SJCRH30 (cell line): ENCODE measurements at regions not wholly inside any gene's neighbourhood (a gene's known extent, or its start where the extent isn't known, plus 50 kb on each side); places are given as distances from the start of the nearest gene placed in this dataset.
A peak's percentile ranks its signal among the peaks of the same experiment; 100 is the strongest.

Experiments used
- DNase-seq, 2 experiments: peaks; one replicate each; pipeline ENCODE4 v3.0.0-alpha.2; 2015 to 2020
- H3K27ac ChIP-seq: fragments of 250-450 bp; sonication (Bioruptor Pico); 2 replicates; pipeline ENCODE4 v1.5.1; 2020; ENCODE audit warnings: mild to moderate bottlenecking, moderate library complexity
- H3K27me3 ChIP-seq: fragments of 250-450 bp; sonication (Bioruptor Pico); 2 replicates; pipeline ENCODE4 v1.5.1; 2020; ENCODE audit warnings: mild to moderate bottlenecking, moderate library complexity
- H3K36me3 ChIP-seq: fragments of 250-450 bp; sonication (Bioruptor Pico); 2 replicates; pipeline ENCODE4 v1.5.1; 2020; ENCODE audit warnings: mild to moderate bottlenecking, moderate library complexity
- H3K4me1 ChIP-seq: fragments of 250-450 bp; sonication (Bioruptor Pico); 2 replicates; pipeline ENCODE4 v1.5.1; 2020; ENCODE audit warnings: mild to moderate bottlenecking, moderate library complexity
- H3K4me3 ChIP-seq: fragments of 250-450 bp; sonication (Bioruptor Pico); 2 replicates; pipeline ENCODE4 v1.5.1; 2020; ENCODE audit warnings: mild to moderate bottlenecking, moderate library complexity
- H3K9me3 ChIP-seq: fragments of 250-450 bp; sonication (Bioruptor Pico); replicated peaks from 2 replicates; pipeline ENCODE4 v1.5.1; 2020; ENCODE audit warnings: mild to moderate bottlenecking, moderate library complexity

DNA sequence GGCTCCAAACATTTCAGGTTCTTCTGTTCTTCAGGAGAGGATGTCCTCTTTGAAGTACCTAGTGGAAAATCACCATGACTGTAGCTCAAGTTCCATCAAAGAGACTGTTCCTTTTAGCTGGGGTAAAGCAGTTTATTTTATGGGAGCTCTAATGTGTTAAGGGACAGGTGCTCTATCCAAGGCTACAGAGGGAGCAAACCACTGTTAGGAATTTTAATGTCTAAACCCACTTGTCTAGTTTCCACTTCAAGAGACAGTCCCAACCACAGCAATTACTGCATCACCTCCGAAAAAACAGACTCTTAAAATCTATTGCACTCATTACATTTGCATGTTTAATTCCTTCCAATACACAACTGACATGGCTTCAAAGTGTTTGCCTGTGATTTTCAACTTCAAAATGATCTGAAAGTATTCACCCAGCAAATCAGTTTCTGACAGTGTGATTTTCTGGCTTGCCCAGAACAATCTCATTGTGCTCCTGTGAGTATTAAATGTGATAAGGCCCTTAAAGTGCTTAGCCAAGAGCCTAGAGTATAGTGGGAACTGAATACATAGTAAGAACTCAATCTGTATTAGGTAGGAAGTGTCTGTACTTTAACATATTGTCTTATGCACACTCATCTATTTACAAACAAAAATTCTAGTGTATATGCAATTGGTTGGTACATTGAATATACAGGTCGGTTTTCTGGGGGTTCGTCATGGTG lies 266.5 kb upstream of the CCDC54 start:
- H3K27ac ChIP-seq = no peak overlapping the region
- H3K9me3 ChIP-seq = no peaks in the 10 kb centered on the region
- no peak overlapping the region for H3K4me3 ChIP-seq
- no peaks in the 10 kb centered on the region for H3K36me3 ChIP-seq
- H3K27me3 ChIP-seq = no peaks in the 10 kb centered on the region
- peak in 1 of 2 experiments; percentile 36 for DNase-seq
- H3K4me1 ChIP-seq = peaks cover 10% of the 10 kb centered on the region

DNA sequence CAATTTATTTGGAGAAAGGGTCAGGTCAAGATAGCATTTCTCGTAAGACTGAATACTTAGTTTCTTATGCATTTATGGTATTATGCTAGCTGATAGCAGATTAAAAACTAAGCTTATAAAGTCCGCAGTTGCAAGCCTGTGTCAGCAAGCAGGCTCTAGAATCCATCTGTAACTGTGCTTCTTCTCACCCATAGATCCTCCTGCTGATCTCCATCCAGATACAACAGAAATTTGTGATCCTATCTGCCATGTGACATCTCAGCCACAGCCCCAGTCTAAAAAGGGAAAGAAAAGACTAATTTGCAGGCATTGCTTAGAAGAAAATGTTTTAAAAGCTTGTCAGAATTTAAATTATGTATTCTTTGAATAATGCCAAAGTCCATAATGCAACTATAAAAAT lies 265.4 kb upstream of the CCDC54 start:
- Histone ChIP-seq H3K4me3 (no peak overlapping the region), H3K36me3 (no peaks in the 10 kb centered on the region), H3K9me3 (no peaks in the 10 kb centered on the region), H3K27me3 (no peaks in the 10 kb centered on the region), H3K27ac (no peak overlapping the region), H3K4me1 (peaks cover 10% of the 10 kb centered on the region)
- DNase-seq = no peak

- H3K4me3 ChIP-seq = no peak overlapping the region
Measured at GRCh38 chr3:107112356-107112755, 264.9 kb upstream of the CCDC54 start.

DNA sequence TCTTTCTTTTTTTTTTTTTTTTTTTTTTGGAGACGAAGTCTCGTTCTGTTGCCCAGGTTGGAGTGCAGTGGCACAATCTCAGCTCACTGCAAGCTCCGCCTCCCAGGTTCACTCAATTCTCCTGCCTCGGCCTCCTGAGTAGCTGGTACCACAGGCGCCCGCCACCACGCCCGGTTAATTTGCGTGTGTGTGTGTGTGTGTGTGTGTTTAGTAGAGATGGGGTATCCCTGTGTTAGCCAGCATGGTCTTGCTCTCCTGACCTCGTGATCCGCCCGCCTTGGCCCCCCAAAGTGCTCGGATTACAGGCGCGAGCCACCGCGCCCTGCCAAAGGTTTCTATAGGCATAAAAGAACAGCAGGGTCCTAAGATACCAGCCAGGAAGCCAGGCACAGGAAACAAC lies 261.0 kb upstream of the CCDC54 start:
- H3K36me3 ChIP-seq = no peaks in the 10 kb centered on the region
- no peaks in the 10 kb centered on the region for H3K9me3 ChIP-seq
- DNase-seq = no peak
- H3K4me3 ChIP-seq = no peak overlapping the region
- peaks cover 5% of the 10 kb centered on the region for H3K4me1 ChIP-seq
- H3K27me3 ChIP-seq = no peaks in the 10 kb centered on the region
- no peak overlapping the region for H3K27ac ChIP-seq

More at GRCh38 chr3:107112356-107112755, 264.9 kb upstream of the CCDC54 start:
- no peak for DNase-seq
- Histone ChIP-seq H3K27me3 (no peaks in the 10 kb centered on the region), H3K27ac (no peak overlapping the region), H3K9me3 (no peaks in the 10 kb centered on the region), H3K36me3 (no peaks in the 10 kb centered on the region), H3K4me1 (peaks cover 10% of the 10 kb centered on the region)

DNA sequence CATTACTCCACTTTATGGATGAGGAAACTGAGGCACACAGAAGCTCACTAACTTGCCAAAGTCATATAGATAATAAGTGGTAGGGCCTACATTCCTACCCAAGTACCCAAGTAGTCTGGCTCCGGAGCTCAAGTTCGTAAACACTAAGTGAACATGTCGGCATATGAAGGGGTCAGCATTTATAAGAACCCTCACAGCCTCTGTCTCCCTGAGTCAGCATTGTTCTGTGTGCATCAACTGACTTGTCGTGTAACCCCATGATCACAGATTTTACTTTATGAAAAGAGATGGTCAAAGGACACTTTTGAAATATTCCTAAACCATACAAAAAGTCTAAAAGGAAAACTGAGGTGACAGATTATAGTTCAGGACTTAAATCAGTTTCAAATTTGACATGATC lies 260.1 kb upstream of the CCDC54 start:
- no peak overlapping the region for H3K27ac ChIP-seq
- H3K27me3 ChIP-seq = no peaks in the 10 kb centered on the region
- no peaks in the 10 kb centered on the region for H3K9me3 ChIP-seq
- no peak for DNase-seq
- no peak overlapping the region for H3K4me3 ChIP-seq
- H3K36me3 ChIP-seq = no peaks in the 10 kb centered on the region
- H3K4me1 ChIP-seq = peaks cover 5% of the 10 kb centered on the region

GRCh38 chr3:107117922-107118536 lies 259.2 kb upstream of the CCDC54 start:
- Histone ChIP-seq H3K27ac (peak overlapping the region; percentile 32), H3K9me3 (no peaks in the 10 kb centered on the region), H3K36me3 (no peaks in the 10 kb centered on the region), H3K27me3 (no peaks in the 10 kb centered on the region), H3K4me1 (peaks cover 5% of the 10 kb centered on the region), H3K4me3 (peak overlapping the region; percentile 41)
- DNase-seq = peak; percentile 60 to 86

DNA sequence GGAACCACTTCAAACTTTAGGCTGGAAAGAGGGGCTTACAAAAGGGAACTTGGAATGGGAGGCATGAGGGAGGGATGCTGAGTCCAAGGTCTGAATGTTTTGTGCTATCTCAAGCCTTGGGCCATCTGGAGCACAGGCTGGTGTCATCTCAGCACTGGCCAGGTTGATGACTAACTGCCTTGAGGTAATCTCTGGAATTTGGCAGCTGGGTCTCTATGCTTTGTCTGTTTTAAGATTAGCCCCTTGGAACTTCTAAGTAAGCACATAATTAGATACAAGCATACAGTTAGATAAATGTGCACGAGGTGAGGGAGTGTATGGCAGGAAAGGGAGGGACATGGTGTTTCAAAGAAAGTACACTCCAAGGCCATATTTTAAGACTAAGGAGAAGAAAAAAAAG lies 252.4 kb upstream of the CCDC54 start:
- no peak overlapping the region for H3K27ac ChIP-seq
- H3K9me3 ChIP-seq = 0 out of 2 replicates have a peak, but pooled peaks cover 4% of the 10 kb centered on the region
- H3K27me3 ChIP-seq = no peaks in the 10 kb centered on the region
- no peak overlapping the region for H3K4me3 ChIP-seq
- no peaks in the 10 kb centered on the region for H3K36me3 ChIP-seq
- peak; percentile 34 to 54 for DNase-seq
- H3K4me1 ChIP-seq = peaks cover 4% of the 10 kb centered on the region; the same call in 1 of the 2 replicates

DNA sequence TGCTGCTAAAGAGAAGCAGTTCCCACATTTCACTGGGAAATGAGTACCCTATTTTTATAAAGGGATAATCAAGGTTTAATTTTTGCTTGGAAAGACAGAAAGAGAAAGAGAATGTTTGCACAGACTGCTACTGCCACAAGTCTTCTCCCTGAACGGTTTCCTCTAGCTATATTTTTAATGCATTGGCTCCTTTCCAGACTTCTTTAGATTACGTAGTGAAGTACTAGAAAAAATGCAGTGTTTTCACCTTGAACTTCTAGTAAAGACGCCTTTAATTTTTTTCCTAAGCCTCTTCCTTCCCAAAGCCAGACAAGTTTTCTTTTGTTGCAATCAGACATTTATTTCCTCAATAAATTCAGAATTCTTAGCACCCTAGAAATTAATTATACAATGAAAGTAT lies 248.3 kb upstream of the CCDC54 start:
- Histone ChIP-seq H3K27me3 (no peaks in the 10 kb centered on the region), H3K4me1 (peaks cover 4% of the 10 kb centered on the region; the same call in 1 of the 2 replicates), H3K4me3 (no peak overlapping the region), H3K9me3 (0 out of 2 replicates have a peak, but pooled peaks cover 4% of the 10 kb centered on the region), H3K36me3 (no peaks in the 10 kb centered on the region), H3K27ac (no peak overlapping the region)
- DNase-seq = no peak

GRCh38 chr3:107130089-107130700 lies 247.0 kb upstream of the CCDC54 start:
- Histone ChIP-seq H3K4me1 (peaks cover 2% of the 10 kb centered on the region; the same call in 1 of the 2 replicates), H3K4me3 (no peak overlapping the region), H3K36me3 (no peaks in the 10 kb centered on the region), H3K9me3 (0 out of 2 replicates have a peak, but pooled peaks cover 4% of the 10 kb centered on the region), H3K27ac (no peak overlapping the region), H3K27me3 (no peaks in the 10 kb centered on the region)
- no peak for DNase-seq

DNA sequence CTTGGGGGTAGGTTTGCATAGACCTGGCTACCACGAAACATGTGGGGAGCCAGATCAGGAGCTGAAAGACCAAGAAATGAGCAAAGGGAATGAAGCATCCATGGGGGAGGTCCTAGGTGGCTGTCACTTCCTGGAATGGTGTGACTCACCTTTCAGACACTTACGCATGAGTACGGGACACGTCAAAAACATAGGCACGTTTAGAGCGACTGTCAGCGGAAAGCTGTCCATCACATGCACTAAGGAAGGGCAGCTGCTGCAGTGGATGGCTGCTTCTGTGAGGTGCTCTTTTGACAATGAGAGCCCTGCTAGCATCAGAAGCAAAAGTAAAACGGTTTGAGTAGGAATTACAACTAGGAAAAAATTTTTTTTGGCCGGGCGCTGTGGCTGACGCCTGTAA lies 244.6 kb upstream of the CCDC54 start:
- Histone ChIP-seq H3K27me3 (no peaks in the 10 kb centered on the region), H3K9me3 (0 out of 2 replicates have a peak, but pooled peaks cover 2% of the 10 kb centered on the region), H3K4me3 (no peak overlapping the region), H3K36me3 (no peaks in the 10 kb centered on the region), H3K4me1 (no peaks in the 10 kb centered on the region), H3K27ac (no peak overlapping the region)
- DNase-seq = no peak

DNA sequence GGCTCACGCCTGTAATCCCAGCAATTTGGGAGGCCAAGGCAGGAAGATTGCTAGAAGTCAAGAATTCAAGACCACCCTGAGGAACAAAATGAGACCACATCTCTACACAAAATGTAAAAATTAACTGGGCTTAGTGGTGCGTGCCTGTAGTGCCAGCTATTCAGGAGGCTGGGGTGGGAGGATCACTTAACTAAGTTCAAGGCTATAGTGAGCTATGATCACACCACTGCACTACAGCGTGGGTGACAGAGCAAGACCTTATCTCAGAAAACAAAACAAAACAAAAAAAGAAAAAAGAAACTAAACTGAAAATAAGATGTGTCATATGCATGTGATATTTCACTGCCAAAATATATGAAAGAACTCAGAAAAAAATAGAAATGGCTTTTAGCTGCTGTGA lies 243.3 kb upstream of the CCDC54 start:
- Histone ChIP-seq H3K27me3 (no peaks in the 10 kb centered on the region), H3K4me3 (no peak overlapping the region), H3K4me1 (no peaks in the 10 kb centered on the region), H3K9me3 (no peaks in the 10 kb centered on the region), H3K36me3 (no peaks in the 10 kb centered on the region), H3K27ac (no peak overlapping the region)
- no peak for DNase-seq

DNA sequence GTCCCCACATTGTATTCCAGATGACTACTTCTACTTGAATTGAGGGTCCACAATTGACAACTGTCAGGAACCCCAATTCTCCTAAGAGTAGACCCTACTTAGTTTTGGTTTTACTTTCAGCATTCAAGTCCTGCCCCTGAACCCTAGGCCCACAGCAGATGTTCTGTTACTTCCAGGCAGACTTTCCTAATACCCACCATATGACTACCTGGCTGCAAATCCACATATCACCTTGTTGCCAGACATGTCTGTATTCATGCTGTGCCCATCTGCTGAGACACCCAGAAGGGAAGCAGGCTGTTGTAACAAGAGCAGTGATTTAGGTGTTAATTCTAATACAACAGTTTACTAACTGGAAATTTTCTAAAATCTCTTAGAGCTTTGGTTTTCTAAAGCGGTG lies 235.1 kb upstream of the CCDC54 start:
- Histone ChIP-seq H3K4me1 (peaks cover 13% of the 10 kb centered on the region), H3K36me3 (no peaks in the 10 kb centered on the region), H3K27ac (no peak overlapping the region), H3K9me3 (no peaks in the 10 kb centered on the region), H3K4me3 (no peak overlapping the region), H3K27me3 (no peaks in the 10 kb centered on the region)
- no peak for DNase-seq

GRCh38 chr3:107142786-107143575 lies 234.3 kb upstream of the CCDC54 start:
- H3K27me3 ChIP-seq = no peaks in the 10 kb centered on the region
- H3K4me3 ChIP-seq = no peak overlapping the region
- H3K36me3 ChIP-seq = no peaks in the 10 kb centered on the region
- H3K9me3 ChIP-seq = no peaks in the 10 kb centered on the region
- peak; percentile 63 to 86 for DNase-seq
- H3K27ac ChIP-seq = peak overlapping the region; percentile 6; the same call in 1 of the 2 replicates
- H3K4me1 ChIP-seq = peaks cover 13% of the 10 kb centered on the region

DNA sequence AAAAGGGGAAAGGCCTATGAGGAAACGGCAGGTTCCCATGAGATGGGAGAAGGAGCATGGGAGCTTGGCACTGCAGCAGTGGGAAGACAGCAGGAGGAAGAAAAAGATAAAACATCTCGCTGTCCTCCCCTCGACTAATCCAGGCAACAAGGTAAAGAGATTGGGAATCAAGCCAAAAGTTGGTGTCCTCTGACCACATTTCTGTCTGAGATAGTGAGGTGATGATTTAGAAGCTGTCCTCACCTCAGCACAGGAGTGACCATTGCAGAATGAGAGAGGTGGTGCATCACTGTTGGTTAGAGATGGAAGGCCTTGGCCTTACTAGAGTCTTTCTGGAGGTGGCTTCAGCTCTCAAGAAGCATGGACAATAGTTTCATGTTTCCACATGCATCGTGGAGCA lies 226.6 kb upstream of the CCDC54 start:
- Histone ChIP-seq H3K27me3 (no peaks in the 10 kb centered on the region), H3K36me3 (no peaks in the 10 kb centered on the region), H3K4me3 (no peak overlapping the region), H3K9me3 (no peaks in the 10 kb centered on the region), H3K4me1 (no peaks in the 10 kb centered on the region), H3K27ac (no peak overlapping the region)
- DNase-seq = no peak

DNA sequence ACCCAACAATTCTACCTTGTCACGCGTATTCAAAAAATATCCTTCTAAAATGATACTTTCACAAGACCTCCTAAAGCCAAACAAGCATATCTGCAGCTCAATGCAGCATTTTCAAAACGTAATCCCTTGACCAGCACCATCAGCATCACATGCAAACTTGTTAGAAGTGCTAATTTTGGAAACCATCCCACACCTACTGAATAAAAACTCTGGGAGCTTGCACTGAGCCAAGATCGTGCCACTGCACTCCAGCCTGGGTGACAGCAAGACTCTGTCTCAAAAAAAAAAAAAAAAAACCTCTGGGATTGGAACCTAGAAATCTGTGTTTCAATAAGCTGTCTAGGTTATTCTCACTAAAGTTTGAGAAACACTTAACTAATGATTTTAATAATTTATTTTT lies 223.3 kb upstream of the CCDC54 start:
- Histone ChIP-seq H3K27ac (no peak overlapping the region), H3K36me3 (no peaks in the 10 kb centered on the region), H3K9me3 (0 out of 2 replicates have a peak, but pooled peaks cover 2% of the 10 kb centered on the region), H3K4me3 (no peak overlapping the region), H3K4me1 (no peaks in the 10 kb centered on the region), H3K27me3 (no peaks in the 10 kb centered on the region)
- DNase-seq = no peak
